H9 (cell line): ENCODE measurements at regions not wholly inside any gene's neighbourhood (a gene's known extent, or its start where the extent isn't known, plus 50 kb on each side); places are given as distances from the start of the nearest gene placed in this dataset.

Source experiments
- DNase-seq: peaks from one replicate; pipeline ENCODE4 v3.0.0-alpha.2; 2017
- H2AFZ ChIP-seq: one replicate; pipeline ENCODE4 v1.6.1; 2013; ENCODE audit warnings: mild to moderate bottlenecking, low read length, control low read depth, moderate library complexity
- H2AK5ac ChIP-seq: 2 replicates; pipeline ENCODE4 v1.6.1; 2013; ENCODE audit warnings: low read length, control low read depth, mixed read lengths; ENCODE audit not compliant: insufficient read length
- H2BK120ac ChIP-seq: one replicate; pipeline ENCODE4 v1.6.1; 2013; ENCODE audit warnings: low read depth, mild to moderate bottlenecking, low read length, control low read depth, inconsistent platforms; ENCODE audit not compliant: poor library complexity, severe bottlenecking
- H2BK12ac ChIP-seq: 2 replicates; pipeline ENCODE4 v1.6.1; 2013; ENCODE audit warnings: low read length, control low read depth, mixed read lengths, low read depth; ENCODE audit not compliant: insufficient read length
- H2BK15ac ChIP-seq: 2 replicates; pipeline ENCODE4 v1.6.1; 2013; ENCODE audit warnings: low read depth, low read length, control low read depth
- H2BK20ac ChIP-seq: one replicate; pipeline ENCODE4 v1.6.1; 2013; ENCODE audit warnings: low read depth, mild to moderate bottlenecking, low read length, control low read depth, inconsistent platforms; ENCODE audit not compliant: poor library complexity, severe bottlenecking
- H2BK5ac ChIP-seq: 2 replicates; pipeline ENCODE4 v1.6.1; 2013; ENCODE audit warnings: low read length, control low read depth, mixed read lengths; ENCODE audit not compliant: insufficient read length
- H3K14ac ChIP-seq: 2 replicates; pipeline ENCODE4 v1.6.1; 2013; ENCODE audit warnings: low read length, control low read depth; ENCODE audit not compliant: insufficient read depth
- H3K18ac ChIP-seq: 2 replicates; pipeline ENCODE4 v1.6.1; 2013; ENCODE audit warnings: low read depth, mild to moderate bottlenecking, mixed read lengths, low read length, control low read depth; ENCODE audit not compliant: insufficient read length
- H3K23ac ChIP-seq: 2 replicates; pipeline ENCODE4 v1.6.1; 2013; ENCODE audit warnings: low read length, control low read depth, mixed read lengths, low read depth; ENCODE audit not compliant: insufficient read length
- H3K23me2 ChIP-seq: 2 replicates; pipeline ENCODE4 v1.6.1; 2013; ENCODE audit warnings: low read depth, mild to moderate bottlenecking, mixed read lengths, low read length, control low read depth; ENCODE audit not compliant: insufficient read length, poor library complexity, severe bottlenecking
- H3K27ac ChIP-seq: 2 replicates; pipeline ENCODE4 v1.5.1; 2013; ENCODE audit warnings: low read length, control low read depth, mixed read lengths, low read depth; ENCODE audit not compliant: insufficient read length
- H3K27me3 ChIP-seq: 2 replicates; pipeline ENCODE4 v1.6.1; 2013; ENCODE audit warnings: low read length, control low read depth, inconsistent platforms; ENCODE audit not compliant: insufficient read depth
- H3K4ac ChIP-seq: 2 replicates; pipeline ENCODE4 v1.6.1; 2013; ENCODE audit warnings: low read depth, mild to moderate bottlenecking, control low read depth, inconsistent platforms, low read length, moderate library complexity
- H3K4me1 ChIP-seq: 2 replicates; pipeline ENCODE4 v1.6.1; 2013; ENCODE audit warnings: low read length, control low read depth, inconsistent platforms; ENCODE audit not compliant: insufficient read depth
- H3K4me2 ChIP-seq: 2 replicates; pipeline ENCODE4 v1.6.1; 2013; ENCODE audit warnings: low read length, control low read depth, mixed read lengths; ENCODE audit not compliant: insufficient read length, insufficient read depth
- H3K56ac ChIP-seq: 2 replicates; pipeline ENCODE4 v1.6.1; 2013; ENCODE audit warnings: low read depth, mild to moderate bottlenecking, mixed read lengths, low read length, control low read depth; ENCODE audit not compliant: insufficient read length
- H3K79me1 ChIP-seq: 2 replicates; pipeline ENCODE4 v1.6.1; 2013; ENCODE audit warnings: low read depth, mild to moderate bottlenecking, moderate library complexity, low read length, control low read depth, inconsistent platforms; ENCODE audit not compliant: insufficient read depth, poor library complexity, severe bottlenecking
- H3K79me2 ChIP-seq: 2 replicates; pipeline ENCODE4 v1.6.1; 2013; ENCODE audit warnings: low read length, control low read depth, inconsistent platforms; ENCODE audit not compliant: insufficient read depth
- H3K9ac ChIP-seq: 2 replicates; pipeline ENCODE4 v1.6.1; 2013; ENCODE audit warnings: low read length, control low read depth, mixed read lengths; ENCODE audit not compliant: insufficient read length; ENCODE audit errors: extremely low read depth
- H3K9me3 ChIP-seq: one replicate; pipeline ENCODE4 v1.6.1; 2013; ENCODE audit warnings: low read depth, low read length, inconsistent platforms; ENCODE audit not compliant: control insufficient read depth
- H3T11ph ChIP-seq: one replicate; pipeline ENCODE4 v1.6.1; 2013; ENCODE audit warnings: mild to moderate bottlenecking, low read length, control low read depth, inconsistent platforms
- H4K20me1 ChIP-seq: one replicate; pipeline ENCODE4 v1.6.1; 2013; ENCODE audit not compliant: control insufficient read depth, insufficient read length, insufficient read depth
- H4K5ac ChIP-seq: 2 replicates; pipeline ENCODE4 v1.6.1; 2013; ENCODE audit warnings: low read depth, mild to moderate bottlenecking, mixed read lengths, low read length, control low read depth; ENCODE audit not compliant: insufficient read length
- H4K8ac ChIP-seq: replicated peaks from 2 replicates; pipeline ENCODE4 v1.6.1; 2013; ENCODE audit warnings: low read length, control low read depth, mixed read lengths, low read depth; ENCODE audit not compliant: insufficient read length
- H4K91ac ChIP-seq: 2 replicates; pipeline ENCODE4 v1.6.1; 2013; ENCODE audit warnings: low read depth, mild to moderate bottlenecking, moderate library complexity, mixed read lengths, low read length, control low read depth; ENCODE audit not compliant: insufficient read length
- H3K27ac Mint-ChIP-seq, 3 experiments: 2 replicates in 2 of 3; 3 replicates in 1 of 3; pipeline ENCODE4 v1.8.0; 2020 to 2021; ENCODE audit warnings: mixed read lengths in 3 of 3, mild to moderate bottlenecking in 1 of 3, moderate library complexity in 1 of 3
- H3K27me3 Mint-ChIP-seq: 2 replicates; pipeline ENCODE4 v1.8.0; 2021; ENCODE audit warnings: low read depth, mild to moderate bottlenecking, moderate library complexity, mixed read lengths
- H3K36me3 Mint-ChIP-seq, 3 experiments: 2 replicates in 2 of 3; 3 replicates in 1 of 3; pipeline ENCODE4 v1.8.0; 2020 to 2021; ENCODE audit warnings: low read depth in 3 of 3, mixed read lengths in 3 of 3; ENCODE audit not compliant: insufficient read depth in 1 of 3
- H3K4me1 Mint-ChIP-seq, 2 experiments: 2 replicates each; pipeline ENCODE4 v1.8.0; 2020; ENCODE audit warnings: mixed read lengths in 2 of 2
- H3K4me3 Mint-ChIP-seq, 2 experiments: 2 replicates in 1 of 2; 3 replicates in 1 of 2; pipeline ENCODE4 v1.8.0; 2020 to 2021; ENCODE audit warnings: mild to moderate bottlenecking in 2 of 2, mixed read lengths in 2 of 2, moderate library complexity in 1 of 2
- H3K9me3 Mint-ChIP-seq, 2 experiments: 2 replicates in 1 of 2; 3 replicates in 1 of 2; pipeline ENCODE4 v1.8.0; 2020; ENCODE audit warnings: mild to moderate bottlenecking in 2 of 2, mixed read lengths in 2 of 2, moderate library complexity in 1 of 2
- WGBS: extraction: QIAGEN DNeasy Blood & Tissue Kit; methylation state at CpG from one replicate; pipeline ENCODE4 v1.1.7; 2013; ENCODE audit warnings: missing lambda C conversion rate, low lambda C conversion rate, mixed read lengths; ENCODE audit not compliant: insufficient read length; ENCODE audit errors: extremely low coverage; 5-methylcytosine and 5-hydroxymethylcytosine counted together
- TF ChIP-seq, protein P1 (sequence below): fragments of 200-600 bp; sonication (generic); conservative IDR thresholded peaks from 3 replicates; pipeline ENCODE4 v1.8.0; 2021; ENCODE audit warnings: antibody characterized with exemption, mild to moderate bottlenecking

DNA sequence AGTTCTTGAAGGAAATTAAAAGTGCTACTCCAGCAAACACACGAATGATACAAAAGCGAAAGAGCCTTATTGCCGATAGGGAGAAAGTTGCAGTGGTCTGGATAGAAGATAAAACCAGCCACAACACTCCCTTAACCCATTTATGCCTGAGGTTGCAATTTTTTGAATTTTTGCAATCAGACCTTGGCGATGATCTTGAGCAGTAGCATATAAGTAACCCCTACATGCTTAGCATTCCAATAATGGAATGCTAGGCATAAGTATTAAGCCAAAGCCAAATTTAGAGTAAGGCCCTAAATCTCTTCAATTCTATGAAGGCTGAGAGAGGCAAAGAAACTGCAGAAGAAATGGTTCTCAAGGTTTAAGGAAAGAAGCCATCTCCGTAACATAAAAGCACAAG, 153.5 kb downstream of the SLC28A3 start:
- H4K20me1 ChIP-seq: no peaks in the 10 kb centered on the region
- H3K27me3 ChIP-seq: no peaks in the 10 kb centered on the region
- WGBS: no CpG with 5 or more reads among the region's 5 CpGs
- no peak overlapping the region for H4K91ac ChIP-seq
- no peak overlapping the region for H3K14ac ChIP-seq
- no peak overlapping the region for H2BK15ac ChIP-seq
- Mint-ChIP-seq H3K27ac (no peak overlapping the region), H3K4me1 (peaks cover 0 to 11% of the 10 kb centered on the region in 2 experiments; a peak in 3 of 4 replicates), H3K36me3 (no peaks in the 10 kb centered on the region), H3K4me3 (no peak overlapping the region), H3K27me3 (peaks cover 6% of the 10 kb centered on the region), H3K9me3 (peaks cover 0 to 4% of the 10 kb centered on the region in 2 experiments; a peak in 2 of 5 replicates)
- H3K79me2 ChIP-seq: no peaks in the 10 kb centered on the region
- no peak overlapping the region for H3T11ph ChIP-seq
- no peaks in the 10 kb centered on the region for H3K79me1 ChIP-seq
- DNase-seq: no peak
- H2AFZ ChIP-seq: no peak overlapping the region
- no peak overlapping the region for H3K9ac ChIP-seq
- TF ChIP-seq, protein P1, sequence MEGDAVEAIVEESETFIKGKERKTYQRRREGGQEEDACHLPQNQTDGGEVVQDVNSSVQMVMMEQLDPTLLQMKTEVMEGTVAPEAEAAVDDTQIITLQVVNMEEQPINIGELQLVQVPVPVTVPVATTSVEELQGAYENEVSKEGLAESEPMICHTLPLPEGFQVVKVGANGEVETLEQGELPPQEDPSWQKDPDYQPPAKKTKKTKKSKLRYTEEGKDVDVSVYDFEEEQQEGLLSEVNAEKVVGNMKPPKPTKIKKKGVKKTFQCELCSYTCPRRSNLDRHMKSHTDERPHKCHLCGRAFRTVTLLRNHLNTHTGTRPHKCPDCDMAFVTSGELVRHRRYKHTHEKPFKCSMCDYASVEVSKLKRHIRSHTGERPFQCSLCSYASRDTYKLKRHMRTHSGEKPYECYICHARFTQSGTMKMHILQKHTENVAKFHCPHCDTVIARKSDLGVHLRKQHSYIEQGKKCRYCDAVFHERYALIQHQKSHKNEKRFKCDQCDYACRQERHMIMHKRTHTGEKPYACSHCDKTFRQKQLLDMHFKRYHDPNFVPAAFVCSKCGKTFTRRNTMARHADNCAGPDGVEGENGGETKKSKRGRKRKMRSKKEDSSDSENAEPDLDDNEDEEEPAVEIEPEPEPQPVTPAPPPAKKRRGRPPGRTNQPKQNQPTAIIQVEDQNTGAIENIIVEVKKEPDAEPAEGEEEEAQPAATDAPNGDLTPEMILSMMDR: no peak
- H3K23me2 ChIP-seq: no peaks in the 10 kb centered on the region
- no peak overlapping the region for H3K4ac ChIP-seq
- H2BK12ac ChIP-seq: no peak overlapping the region
- no peak overlapping the region for H3K27ac ChIP-seq
- H3K23ac ChIP-seq: no peak overlapping the region
- no peaks in the 10 kb centered on the region for H3K4me1 ChIP-seq
- H2BK20ac ChIP-seq: no peak overlapping the region
- no peak overlapping the region for H3K56ac ChIP-seq
- H2BK5ac ChIP-seq: no peak overlapping the region
- no peak overlapping the region for H2BK120ac ChIP-seq
- no peak overlapping the region for H3K4me2 ChIP-seq
- H4K5ac ChIP-seq: no peak overlapping the region
- no peaks in the 10 kb centered on the region for H3K9me3 ChIP-seq
- no peak overlapping the region for H3K18ac ChIP-seq
- no peak overlapping the region for H2AK5ac ChIP-seq
- no peak overlapping the region for H4K8ac ChIP-seq
